ENCODE measurements at regions not wholly inside any gene's neighbourhood (a gene's known extent, or its start where the extent isn't known, plus 50 kb on each side); places are given as distances from the start of the nearest gene placed in this dataset.

DNA sequence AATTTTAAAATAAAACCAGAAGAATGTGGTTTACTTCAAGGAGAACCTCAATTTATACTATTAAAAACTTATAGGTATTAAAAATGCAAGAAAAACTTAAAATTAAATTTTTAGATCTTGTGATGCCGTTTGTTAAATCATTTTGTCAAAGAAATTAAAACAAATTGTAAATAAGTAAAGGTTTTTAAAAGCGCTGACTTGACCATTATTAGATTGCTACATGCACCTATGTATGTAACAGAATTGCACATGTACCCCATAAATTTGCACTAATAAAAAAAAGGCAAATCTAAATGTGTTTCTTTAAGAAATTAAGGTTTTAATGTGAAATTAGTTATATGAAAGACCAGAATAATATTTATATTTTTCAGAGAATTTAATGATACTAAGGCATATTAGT, 156.1 kb downstream of the LARP7 start:
- TF ChIP-seq, protein P1, sequence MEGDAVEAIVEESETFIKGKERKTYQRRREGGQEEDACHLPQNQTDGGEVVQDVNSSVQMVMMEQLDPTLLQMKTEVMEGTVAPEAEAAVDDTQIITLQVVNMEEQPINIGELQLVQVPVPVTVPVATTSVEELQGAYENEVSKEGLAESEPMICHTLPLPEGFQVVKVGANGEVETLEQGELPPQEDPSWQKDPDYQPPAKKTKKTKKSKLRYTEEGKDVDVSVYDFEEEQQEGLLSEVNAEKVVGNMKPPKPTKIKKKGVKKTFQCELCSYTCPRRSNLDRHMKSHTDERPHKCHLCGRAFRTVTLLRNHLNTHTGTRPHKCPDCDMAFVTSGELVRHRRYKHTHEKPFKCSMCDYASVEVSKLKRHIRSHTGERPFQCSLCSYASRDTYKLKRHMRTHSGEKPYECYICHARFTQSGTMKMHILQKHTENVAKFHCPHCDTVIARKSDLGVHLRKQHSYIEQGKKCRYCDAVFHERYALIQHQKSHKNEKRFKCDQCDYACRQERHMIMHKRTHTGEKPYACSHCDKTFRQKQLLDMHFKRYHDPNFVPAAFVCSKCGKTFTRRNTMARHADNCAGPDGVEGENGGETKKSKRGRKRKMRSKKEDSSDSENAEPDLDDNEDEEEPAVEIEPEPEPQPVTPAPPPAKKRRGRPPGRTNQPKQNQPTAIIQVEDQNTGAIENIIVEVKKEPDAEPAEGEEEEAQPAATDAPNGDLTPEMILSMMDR (IDR thresholded peaks at IDR 0.05), result no peak
- TF ChIP-seq POLR2A (IDR thresholded peaks at IDR 0.05), result no peak

Measured in prostate gland (tissue), 2 donors.